Activated naive CD4-positive, alpha-beta T cell treated with anti-CD3 and anti-CD28 coated beads for 36 hours (primary cell): ENCODE measurements at regions not wholly inside any gene's neighbourhood (a gene's known extent, or its start where the extent isn't known, plus 50 kb on each side); places are given as distances from the start of the nearest gene placed in this dataset.
A peak's percentile ranks its signal among the peaks of the same experiment; 100 is the strongest.

Experiments
- CTCF ChIA-PET: fragments of 350-600 bp; sonication (Branson Sonifier 250); formaldehyde crosslinking; loops from one replicate; lab custom pipeline; 2021; ENCODE audit warnings: antibody characterized with exemption; lab: Charles Lee
- DNase-seq: peaks from one replicate; pipeline ENCODE4 v3.0.0-alpha.2; 2020
- H3K27ac Mint-ChIP-seq: one replicate; pipeline ENCODE4 v1.8.0; 2021; ENCODE audit warnings: mild to moderate bottlenecking, mixed read lengths
- H3K27me3 Mint-ChIP-seq: one replicate; pipeline ENCODE4 v1.8.0; 2021; ENCODE audit warnings: low read depth, mixed read lengths
- H3K36me3 Mint-ChIP-seq: one replicate; pipeline ENCODE4 v1.8.0; 2021; ENCODE audit warnings: low read depth, mixed read lengths
- H3K4me1 Mint-ChIP-seq: one replicate; pipeline ENCODE4 v1.8.0; 2021; ENCODE audit warnings: low read depth, mixed read lengths
- H3K4me3 Mint-ChIP-seq: one replicate; pipeline ENCODE4 v1.8.0; 2021; ENCODE audit warnings: mild to moderate bottlenecking, moderate library complexity, mixed read lengths
- H3K9me3 Mint-ChIP-seq: one replicate; pipeline ENCODE4 v1.8.0; 2021; ENCODE audit warnings: mixed read lengths
- intact Hi-C: fragments of 100-400 bp; cut with micrococcal nuclease; formaldehyde crosslinking; loops from one replicate; pipeline ENCODE4 v1.15.1; 2023

GRCh38 chrX:40154250-40154852 is 56.6 kb upstream of the BCOR start:
- CTCF ChIA-PET = interaction anchor here (1.2 to 1.3 kb wide), 2 partner anchors 14 to 56 kb away, joined by 3 read pairs; partner anchors contain the start of gene BCOR
- peak overlapping the region; percentile 77 for H3K4me3 Mint-ChIP-seq
- no peaks in the 10 kb centered on the region for H3K9me3 Mint-ChIP-seq
- intact Hi-C loops = loop anchor here (5.0 kb wide), 1 partner anchor 337 kb away; no protein-coding TSS in a partner anchor
- H3K4me1 Mint-ChIP-seq = peaks cover 9% of the 10 kb centered on the region
- no peaks in the 10 kb centered on the region for H3K27me3 Mint-ChIP-seq
- DNase-seq = peak; percentile 13
- H3K27ac Mint-ChIP-seq = peak overlapping the region; percentile 72
- peaks cover 1% of the 10 kb centered on the region for H3K36me3 Mint-ChIP-seq

GRCh38 chrX:40153345-40154249 is 55.8 kb upstream of the BCOR start:
- Mint-ChIP-seq H3K27ac (peak overlapping the region; percentile 53), H3K27me3 (no peaks in the 10 kb centered on the region), H3K9me3 (no peaks in the 10 kb centered on the region), H3K4me3 (peak overlapping the region; percentile 72), H3K36me3 (peaks cover 1% of the 10 kb centered on the region), H3K4me1 (peaks cover 10% of the 10 kb centered on the region)
- intact Hi-C loops = loop anchor here (1.0 to 5.0 kb wide), 6 partner anchors 16 to 379 kb away; no protein-coding TSS in a partner anchor
- DNase-seq = peak; percentile 91
- CTCF ChIA-PET = interaction anchor here (1.2 to 1.3 kb wide), 2 partner anchors 14 to 55 kb away, joined by 3 read pairs; partner anchors contain the start of gene BCOR

GRCh38 chrX:40152741-40153344 is 55.1 kb upstream of the BCOR start:
- no peaks in the 10 kb centered on the region for H3K27me3 Mint-ChIP-seq
- H3K9me3 Mint-ChIP-seq = no peaks in the 10 kb centered on the region
- intact Hi-C loops = loop anchor here (1.0 to 5.0 kb wide), 6 partner anchors 16 to 379 kb away; no protein-coding TSS in a partner anchor
- DNase-seq = peak; percentile 10
- H3K36me3 Mint-ChIP-seq = peaks cover 1% of the 10 kb centered on the region
- H3K4me3 Mint-ChIP-seq = peak overlapping the region; percentile 72
- peak overlapping the region; percentile 53 for H3K27ac Mint-ChIP-seq
- H3K4me1 Mint-ChIP-seq = peaks cover 10% of the 10 kb centered on the region
- CTCF ChIA-PET = interaction anchor here (1.3 kb wide), 1 partner anchor 55 kb away, joined by 3 read pairs; the partner anchor contains the start of gene BCOR

GRCh38 chrX:40152173-40152711 is 54.5 kb upstream of the BCOR start:
- intact Hi-C loops = loop anchor here (5.0 kb wide), 1 partner anchor 335 kb away; no protein-coding TSS in a partner anchor
- DNase-seq = peak; percentile 45
- Mint-ChIP-seq H3K4me3 (peak overlapping the region; percentile 59), H3K4me1 (peaks cover 8% of the 10 kb centered on the region), H3K36me3 (no peaks in the 10 kb centered on the region), H3K27me3 (no peaks in the 10 kb centered on the region), H3K27ac (no peak overlapping the region), H3K9me3 (no peaks in the 10 kb centered on the region)
- CTCF ChIA-PET = interaction anchor here (0.6 kb wide), 1 partner anchor 340 kb away, joined by 3 read pairs; no protein-coding TSS in a partner anchor

- H3K36me3 Mint-ChIP-seq = no peaks in the 10 kb centered on the region
- H3K9me3 Mint-ChIP-seq = no peaks in the 10 kb centered on the region
- no peak overlapping the region for H3K27ac Mint-ChIP-seq
- no peak for DNase-seq
- intact Hi-C loops = loop anchor here (5.0 kb wide), 1 partner anchor 334 kb away; no protein-coding TSS in a partner anchor
- peaks cover 12% of the 10 kb centered on the region for H3K4me1 Mint-ChIP-seq
- no peaks in the 10 kb centered on the region for H3K27me3 Mint-ChIP-seq
- H3K4me3 Mint-ChIP-seq = no peak overlapping the region
- CTCF ChIA-PET = interaction anchor here (0.6 kb wide), 1 partner anchor 340 kb away, joined by 3 read pairs; no protein-coding TSS in a partner anchor
Measured at GRCh38 chrX:40151211-40152172, 53.7 kb upstream of the BCOR start.

GRCh38 chrX:40150503-40150902 is 52.7 kb upstream of the BCOR start:
- CTCF ChIA-PET = no interaction called here

GRCh38 chrX:40149286-40150175 is 51.8 kb upstream of the BCOR start:
- no peaks in the 10 kb centered on the region for H3K27me3 Mint-ChIP-seq
- no peak for DNase-seq
- H3K36me3 Mint-ChIP-seq = no peaks in the 10 kb centered on the region
- H3K4me1 Mint-ChIP-seq = peaks cover 17% of the 10 kb centered on the region
- H3K9me3 Mint-ChIP-seq = no peaks in the 10 kb centered on the region
- no peak overlapping the region for H3K4me3 Mint-ChIP-seq
- H3K27ac Mint-ChIP-seq = no peak overlapping the region
- intact Hi-C loops = loop anchor here (5.0 kb wide), 1 partner anchor 332 kb away; no protein-coding TSS in a partner anchor
- CTCF ChIA-PET = no interaction called here

More at GRCh38 chrX:40150503-40150902, 52.7 kb upstream of the BCOR start:
- Mint-ChIP-seq H3K4me3 (no peak overlapping the region), H3K9me3 (no peaks in the 10 kb centered on the region), H3K27me3 (no peaks in the 10 kb centered on the region), H3K36me3 (no peaks in the 10 kb centered on the region), H3K27ac (no peak overlapping the region), H3K4me1 (peaks cover 14% of the 10 kb centered on the region)
- intact Hi-C loops = loop anchor here (5.0 kb wide), 1 partner anchor 333 kb away; no protein-coding TSS in a partner anchor
- DNase-seq = no peak

- Mint-ChIP-seq H3K4me1 (peaks cover 17% of the 10 kb centered on the region), H3K27ac (no peak overlapping the region), H3K9me3 (no peaks in the 10 kb centered on the region), H3K4me3 (no peak overlapping the region), H3K36me3 (no peaks in the 10 kb centered on the region), H3K27me3 (no peaks in the 10 kb centered on the region)
- intact Hi-C loops = no loop called here
- CTCF ChIA-PET = no interaction called here
- no peak for DNase-seq
Measured at GRCh38 chrX:40148385-40149285, 50.9 kb upstream of the BCOR start.

- H3K9me3 Mint-ChIP-seq = no peaks in the 10 kb centered on the region
- peaks cover 15% of the 10 kb centered on the region for H3K4me1 Mint-ChIP-seq
- no peak overlapping the region for H3K4me3 Mint-ChIP-seq
- no peak overlapping the region for H3K27ac Mint-ChIP-seq
- intact Hi-C loops = no loop called here
- H3K36me3 Mint-ChIP-seq = no peaks in the 10 kb centered on the region
- DNase-seq = no peak
- CTCF ChIA-PET = no interaction called here
- no peaks in the 10 kb centered on the region for H3K27me3 Mint-ChIP-seq
Measured at GRCh38 chrX:40147971-40148370, 50.2 kb upstream of the BCOR start.
